ENCODE measurements at regions not wholly inside any gene's neighbourhood (a gene's known extent, or its start where the extent isn't known, plus 50 kb on each side); places are given as distances from the start of the nearest gene placed in this dataset.

- Histone ChIP-seq H3K9ac (ENCODE audit: control insufficient read depth, insufficient read depth, low read length) (no peak overlapping the region), H3K4me3 (no peak overlapping the region), H2AFZ (ENCODE audit: control insufficient read depth, low read depth, low read length) (no peak overlapping the region), H3K9me3 (replicated peaks; ENCODE audit: control insufficient read depth, insufficient read depth, low read length) (no peaks in the 10 kb centered on the region), H3K79me2 (ENCODE audit: control insufficient read depth, insufficient read depth, low read length) (no peaks in the 10 kb centered on the region), H4K20me1 (ENCODE audit: control insufficient read depth, insufficient read depth) (no peaks in the 10 kb centered on the region), H3K27me3 (replicated peaks in 1 of 2; ENCODE audit: control insufficient read depth in 2 of 2, insufficient read depth in 2 of 2, low read length in 1 of 2) (no peaks in the 10 kb centered on the region), H3K36me3 (ENCODE audit: control insufficient read depth in 2 of 2, insufficient read depth in 2 of 2, low read length in 1 of 2) (no peaks in the 10 kb centered on the region), H3K27ac (ENCODE audit: control insufficient read depth, insufficient read depth) (no peak overlapping the region), H3K4me2 (ENCODE audit: control insufficient read depth, insufficient read depth) (no peak overlapping the region), H3K4me1 (ENCODE audit: control insufficient read depth, insufficient read depth, low read length) (no peaks in the 10 kb centered on the region)
- DNase-seq (ENCODE audit: low read depth, low spot score): no peak
- ATAC-seq: no peak
- in situ Hi-C loops (cut with MboI): no loop called here
- intact Hi-C loops (cut with micrococcal nuclease; ENCODE audit: unreplicated experiment): no loop called here
- TF ChIP-seq EZH2 (IDR thresholded peaks at IDR 0.05; ENCODE audit: borderline replicate concordance, control insufficient read depth, low read depth, low read length) (no peak), SMARCA5 (IDR thresholded peaks at IDR 0.05) (no peak), PAX5 (IDR thresholded peaks at IDR 0.05; ENCODE audit: borderline replicate concordance, low read depth, low read length) (no peak), FOXK2 (IDR thresholded peaks at IDR 0.05) (no peak), ZBED1 (IDR thresholded peaks at IDR 0.05; ENCODE audit: borderline replicate concordance) (no peak), RFX5 (IDR thresholded peaks at IDR 0.05; ENCODE audit: low read depth, low read length) (no peak), HSF1 (IDR thresholded peaks at IDR 0.05; ENCODE audit: low read depth, low read length) (no peak), CEBPB (IDR thresholded peaks at IDR 0.05; ENCODE audit: borderline replicate concordance in 1 of 2, low read depth in 2 of 2, low read length in 2 of 2) (no peak), MYC (IDR thresholded peaks at IDR 0.05; ENCODE audit: insufficient read depth, insufficient read length, insufficient replicate concordance, low read length, severe bottlenecking) (no peak), YY1 (IDR thresholded peaks at IDR 0.05; ENCODE audit: low read depth, low read length) (no peak), JUND (IDR thresholded peaks at IDR 0.05; ENCODE audit: low read depth, low read length) (no peak)
- FAIRE-seq: no peak
- no TSS peak for BruUV-seq (replicated peaks)
- ChIA-PET POLR2A (no interaction called here), CTCF (no interaction called here), RAD21 (ENCODE audit: unreplicated experiment) (no interaction called here), SMC1A (ENCODE audit: uncharacterized antibody, unreplicated experiment) (no interaction called here)
These were observed 922.3 kb downstream of the HACE1 start for GRCh38 chr6:103937389-103937788.
